ENCODE measurements at regions not wholly inside any gene's neighbourhood (a gene's known extent, or its start where the extent isn't known, plus 50 kb on each side); places are given as distances from the start of the nearest gene placed in this dataset.

DNA sequence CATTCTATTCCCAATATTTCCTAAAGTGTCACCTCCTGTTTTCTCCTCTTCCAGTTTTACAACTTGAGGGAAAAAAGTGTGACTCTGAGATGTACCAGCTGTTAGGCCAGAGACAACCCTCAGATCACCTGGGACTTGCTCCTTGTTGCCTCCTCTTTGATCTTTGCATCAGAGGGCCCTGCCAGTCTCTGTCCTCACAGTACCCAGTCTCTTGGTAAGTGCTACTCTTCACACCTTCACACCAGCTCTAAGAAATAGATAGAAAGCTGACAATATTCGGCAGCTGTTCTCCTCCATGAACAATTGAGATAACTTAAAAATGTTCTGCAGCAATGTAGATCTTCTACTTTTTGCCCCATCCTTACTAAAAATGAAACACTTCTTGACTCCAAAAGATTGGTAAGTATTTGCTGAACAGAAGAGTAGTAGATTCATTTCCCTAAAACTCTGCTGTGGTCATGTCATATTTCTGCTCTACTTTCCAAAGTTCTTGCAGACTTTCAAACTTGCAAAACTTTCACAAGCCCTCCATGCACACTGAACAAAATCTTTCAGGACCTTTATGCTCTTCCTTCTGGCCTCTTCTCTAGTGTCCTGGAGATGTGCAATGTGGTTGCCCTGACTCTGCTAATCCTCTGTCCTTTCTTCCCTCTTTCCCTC is 188.6 kb downstream of the SNX18 start:
- ATAC-seq (no peak), DNase-seq (ENCODE audit: low spot score) (no peak)
- intact Hi-C loops (cut with DNase I), result no loop called here

DNA sequence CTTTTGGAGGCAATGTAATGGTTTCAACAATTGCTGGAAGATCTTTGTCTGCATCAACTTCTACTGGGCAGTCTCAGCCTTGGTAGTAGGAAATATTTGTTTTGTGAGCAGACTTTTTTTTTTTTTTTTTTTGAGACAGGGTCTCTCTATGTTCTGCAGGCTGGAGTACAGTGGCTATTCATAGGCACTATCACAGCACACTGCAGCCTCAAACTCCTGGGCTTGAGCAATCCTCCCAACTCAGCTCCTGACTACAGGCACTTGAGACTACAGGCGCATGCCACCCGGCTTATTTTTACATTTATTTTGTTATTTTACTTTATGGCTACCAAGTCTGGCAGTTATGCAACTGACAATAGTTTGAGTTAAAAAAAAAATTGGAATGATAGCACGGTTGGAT is 187.3 kb downstream of the SNX18 start:
- ATAC-seq (no peak), DNase-seq (ENCODE audit: low spot score) (no peak)
- intact Hi-C loops (cut with DNase I), result no loop called here

DNA sequence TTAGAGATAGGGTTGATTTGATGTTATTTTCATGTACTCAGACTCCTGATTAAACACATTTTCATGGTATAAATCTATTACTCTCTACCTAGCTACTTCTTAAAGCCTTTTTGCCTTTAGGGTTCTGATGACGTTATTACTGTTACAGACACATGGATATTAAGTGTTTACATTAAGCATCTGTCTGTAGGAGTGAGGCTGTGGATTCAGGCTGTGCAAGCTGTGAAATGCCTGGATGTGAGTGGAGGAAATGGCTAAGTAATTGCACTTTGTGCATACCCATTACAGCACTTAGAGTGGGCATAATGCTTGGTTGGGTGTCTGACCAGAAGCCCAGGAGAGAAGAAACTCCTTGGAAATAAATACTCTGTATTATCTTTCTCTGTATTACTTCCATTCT is 186.8 kb downstream of the SNX18 start:
- no peak for DNase-seq (ENCODE audit: low spot score)
- intact Hi-C loops (cut with DNase I), result no loop called here
- no peak for ATAC-seq

DNA sequence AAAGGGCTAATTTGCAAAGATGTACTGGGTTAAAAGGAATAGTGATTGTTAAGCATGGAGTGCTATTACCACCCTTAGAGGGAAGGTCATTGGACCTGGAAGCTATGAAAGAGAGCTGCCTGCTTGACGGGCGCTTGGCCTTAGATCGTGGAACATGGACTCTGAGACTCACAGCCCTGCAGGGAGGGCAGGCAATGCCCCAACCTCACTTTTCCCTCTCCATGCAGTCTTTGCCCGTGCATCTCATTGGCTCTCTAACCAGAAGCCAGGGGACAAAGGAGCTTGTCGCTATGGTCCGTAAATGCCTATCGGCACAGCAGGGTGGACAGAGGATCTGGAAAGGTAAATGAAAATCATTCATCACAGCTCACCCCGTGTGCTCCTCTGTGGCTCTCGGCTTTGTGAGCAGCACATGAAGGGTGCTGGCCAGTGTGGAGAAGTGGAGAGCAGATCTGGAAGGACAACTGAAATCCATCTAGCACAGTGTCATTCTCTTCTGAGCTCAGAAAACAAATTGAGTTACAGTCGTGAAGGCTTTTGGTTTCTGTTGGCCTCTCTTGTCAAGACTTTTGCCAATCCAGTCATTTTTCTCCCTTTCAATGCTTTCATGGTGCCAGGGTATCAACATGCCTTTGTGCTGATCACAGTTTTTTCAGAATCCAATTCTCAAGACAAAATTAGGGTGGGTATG is 186.2 kb downstream of the SNX18 start:
- intact Hi-C loops (cut with DNase I), result no loop called here
- ATAC-seq, result peak; percentile 56
- DNase-seq (ENCODE audit: low spot score), result no peak

DNA sequence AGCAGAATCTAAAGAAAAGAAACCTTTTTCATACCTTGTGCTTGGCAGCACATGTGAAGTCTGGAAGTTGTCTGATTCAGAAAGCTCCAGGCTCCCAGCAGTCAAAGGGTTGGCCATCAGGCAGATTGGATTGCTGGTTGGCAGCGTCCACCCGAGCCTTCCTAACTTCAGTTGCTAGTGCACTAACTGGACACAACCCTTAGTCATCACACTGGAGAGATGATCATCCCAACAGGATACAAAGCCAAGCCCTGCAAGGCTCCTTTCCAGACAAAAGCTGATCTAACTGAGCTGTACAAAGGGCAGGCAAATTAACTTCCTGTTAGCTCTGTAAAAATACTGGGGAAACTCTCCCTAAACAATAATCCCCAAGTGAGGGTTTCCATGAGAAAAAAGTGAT is 185.6 kb downstream of the SNX18 start:
- ATAC-seq (peak; percentile 90), DNase-seq (ENCODE audit: low spot score) (peak; percentile 65)
- intact Hi-C loops (cut with DNase I), result no loop called here

DNA sequence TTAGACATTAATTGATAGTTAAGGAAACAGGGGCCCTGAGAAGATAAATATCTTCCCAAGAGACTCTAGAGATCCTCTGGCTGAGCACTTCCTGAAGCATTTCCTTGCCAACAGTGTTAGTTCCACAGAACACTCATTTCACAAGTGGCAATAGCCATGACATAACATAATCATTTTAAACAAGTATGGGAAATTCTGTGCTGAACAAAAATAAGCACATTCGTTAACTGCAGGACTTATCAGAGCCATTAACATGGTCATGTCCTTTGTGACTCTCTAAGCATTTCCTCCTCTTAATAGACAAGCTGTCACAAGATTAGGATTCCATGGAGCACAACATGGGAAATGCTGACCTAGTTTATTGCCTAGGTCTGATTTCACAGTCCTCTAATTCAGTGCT is 184.9 kb downstream of the SNX18 start:
- intact Hi-C loops (cut with DNase I), result no loop called here
- no peak for DNase-seq (ENCODE audit: low spot score)
- no peak for ATAC-seq

DNA sequence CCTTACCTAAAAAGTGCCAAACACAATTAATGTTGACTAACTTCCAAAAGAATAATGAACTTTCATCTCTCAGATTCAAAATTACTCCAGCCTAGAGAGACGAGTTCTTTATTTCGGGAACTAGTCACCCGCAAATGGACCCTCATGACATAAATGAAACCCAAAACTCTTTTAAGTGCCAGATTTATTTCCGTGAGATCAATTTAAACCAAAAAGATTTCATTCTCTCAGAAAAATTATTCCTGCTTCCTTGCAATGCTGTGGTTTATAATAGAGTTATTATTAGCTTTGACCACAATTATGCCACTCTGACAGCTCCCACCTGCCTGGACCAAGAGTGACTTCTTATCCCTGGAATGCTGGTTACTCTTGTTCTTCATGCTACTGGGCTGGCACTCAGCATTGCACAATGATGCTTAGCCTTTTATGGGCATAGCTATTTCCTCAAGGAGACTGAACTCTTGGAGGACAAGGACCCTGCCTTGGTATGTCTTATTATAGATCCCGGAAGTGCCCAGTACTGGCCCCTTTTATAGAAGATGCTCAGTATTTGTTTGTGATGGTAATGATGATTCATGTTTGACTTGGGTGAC is 183.5 kb downstream of the SNX18 start:
- ATAC-seq (peak; percentile 23), DNase-seq (ENCODE audit: low spot score) (no peak)
- intact Hi-C loops (cut with DNase I), result no loop called here

DNA sequence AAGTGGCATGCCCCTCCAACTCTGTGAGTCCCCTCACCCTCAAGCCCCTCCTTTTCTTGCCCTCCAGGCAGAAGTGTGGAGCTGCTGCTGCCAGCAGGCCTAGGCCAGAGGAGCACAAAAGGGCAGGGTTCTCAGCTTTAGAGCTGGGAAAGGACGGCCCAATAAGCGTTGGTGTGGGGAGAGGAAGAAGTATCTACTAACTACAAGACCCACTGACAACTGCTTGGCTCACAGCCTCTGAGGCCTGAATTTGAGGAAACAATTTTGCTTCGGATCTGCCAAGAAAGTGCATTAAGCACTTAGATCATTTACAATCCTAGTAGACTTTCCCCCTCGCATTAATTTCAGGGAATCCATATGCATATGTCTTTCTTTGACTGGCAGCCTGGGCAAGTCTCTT is 179.4 kb downstream of the SNX18 start:
- ATAC-seq (peak; percentile 43), DNase-seq (ENCODE audit: low spot score) (no peak)
- intact Hi-C loops (cut with DNase I), result no loop called here

DNA sequence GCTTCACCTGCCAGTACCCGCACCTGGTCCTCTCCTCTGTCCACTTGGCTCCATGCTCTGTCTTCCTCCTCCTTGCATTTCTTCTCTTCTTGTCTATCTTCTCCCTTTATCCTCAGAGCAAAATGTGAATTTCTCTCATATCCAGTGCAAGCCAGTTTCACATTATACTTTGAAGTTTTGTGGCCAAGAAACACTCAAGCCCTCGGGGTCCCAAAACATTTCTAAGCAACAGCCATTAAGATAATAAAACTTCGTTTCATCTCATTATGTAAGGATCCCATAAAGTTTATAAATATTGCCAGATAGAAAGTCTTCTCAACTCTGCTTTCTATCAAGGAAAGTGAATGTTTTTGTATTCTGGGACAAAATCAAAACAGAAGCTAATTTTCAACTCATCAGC is 178.8 kb downstream of the SNX18 start:
- no peak for ATAC-seq
- intact Hi-C loops (cut with DNase I), result no loop called here
- no peak for DNase-seq (ENCODE audit: low spot score)

DNA sequence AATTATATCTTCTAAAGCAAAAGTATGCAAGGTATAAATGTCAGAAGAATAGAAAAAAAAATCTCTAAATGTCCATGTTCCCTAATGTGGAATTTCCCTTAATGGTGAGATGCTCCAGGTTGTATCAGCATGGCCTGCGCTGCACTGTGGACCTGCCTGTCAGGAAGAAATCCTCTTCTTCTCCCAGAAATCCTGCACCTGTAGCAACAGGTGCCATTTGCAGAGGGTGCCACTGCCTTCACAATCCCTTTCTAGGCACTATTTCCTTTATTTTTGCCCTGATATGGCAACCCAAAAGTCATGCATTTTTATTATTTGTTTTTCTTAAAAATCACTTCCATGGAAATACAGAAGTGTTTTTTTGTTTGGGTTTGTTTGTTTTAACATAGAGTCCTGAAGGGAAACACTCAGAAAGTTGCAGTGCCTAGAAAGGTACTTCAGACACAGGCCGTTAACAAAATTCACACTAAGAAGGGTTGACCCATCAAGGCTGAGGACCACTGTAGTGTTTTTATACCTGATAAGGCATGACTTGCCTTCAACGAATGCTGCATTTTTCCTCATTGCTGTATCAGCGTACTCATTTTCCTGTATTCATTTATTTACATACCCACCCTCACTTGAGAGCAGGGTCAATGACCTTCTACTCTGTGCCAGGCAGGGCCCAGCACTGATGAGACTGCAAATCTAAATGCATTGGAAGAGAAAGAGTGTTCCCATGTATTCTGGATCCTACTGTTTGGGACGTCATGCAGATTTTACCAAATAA is 177.8 kb downstream of the SNX18 start:
- intact Hi-C loops (cut with DNase I), result no loop called here
- DNase-seq (ENCODE audit: low spot score) (no peak), ATAC-seq (no peak)

DNA sequence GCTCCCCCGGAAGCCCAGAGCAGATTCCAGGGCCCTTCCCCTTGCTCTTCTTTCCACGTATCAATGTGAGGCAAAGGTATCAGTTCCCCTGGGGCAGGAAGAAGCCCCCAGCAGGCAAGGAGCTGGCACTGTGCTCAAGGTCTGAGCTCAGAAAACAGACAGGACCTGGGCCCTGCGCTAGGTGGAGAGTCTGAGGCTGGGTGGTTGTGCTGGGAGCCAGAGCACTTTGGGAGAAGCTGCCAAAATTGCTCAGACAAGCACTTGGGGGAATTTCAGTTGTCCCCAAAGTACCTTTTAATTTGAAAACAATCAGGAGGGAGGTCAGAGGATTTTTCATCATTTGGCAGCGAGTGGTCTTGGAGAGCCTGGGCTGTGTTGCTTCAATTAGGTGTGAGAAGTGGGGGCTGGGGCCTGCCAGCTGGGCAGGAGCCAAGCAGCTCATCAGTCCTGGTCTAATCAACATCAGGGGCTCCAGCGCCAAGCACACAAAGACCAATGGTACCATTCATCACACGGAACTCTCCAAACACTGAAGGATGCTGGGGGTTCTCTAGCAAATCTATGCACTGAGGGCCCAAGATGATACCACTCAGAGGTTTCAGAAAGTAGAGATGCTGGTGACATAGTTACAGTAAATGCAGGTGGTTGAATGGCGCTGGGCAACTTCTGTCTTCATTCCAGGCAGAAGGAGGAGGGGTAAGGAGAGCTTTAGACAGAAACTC is 176.5 kb downstream of the SNX18 start:
- DNase-seq (ENCODE audit: low spot score) (no peak), ATAC-seq (peak; percentile 17)
- intact Hi-C loops (cut with DNase I), result no loop called here

DNA sequence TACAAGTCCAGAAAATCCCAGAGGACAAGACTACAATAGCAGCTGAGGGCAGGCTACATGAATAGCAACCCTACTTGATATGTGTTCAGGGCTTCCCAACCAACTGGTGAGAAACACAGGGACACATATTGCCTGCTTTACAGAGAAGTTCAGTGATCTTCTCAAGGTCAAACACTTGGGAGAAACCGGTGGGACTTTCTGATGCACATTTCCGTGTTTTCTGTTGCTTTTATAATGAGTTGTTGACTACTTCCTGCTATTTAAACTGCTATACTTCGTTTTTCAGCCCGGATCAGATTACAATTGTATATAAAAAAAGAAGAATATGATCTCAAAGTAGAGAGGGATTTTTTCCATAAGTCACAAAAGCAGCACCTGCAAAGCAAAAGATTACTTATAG is 175.1 kb downstream of the SNX18 start:
- intact Hi-C loops (cut with DNase I), result no loop called here
- DNase-seq (ENCODE audit: low spot score) (no peak), ATAC-seq (no peak)

DNA sequence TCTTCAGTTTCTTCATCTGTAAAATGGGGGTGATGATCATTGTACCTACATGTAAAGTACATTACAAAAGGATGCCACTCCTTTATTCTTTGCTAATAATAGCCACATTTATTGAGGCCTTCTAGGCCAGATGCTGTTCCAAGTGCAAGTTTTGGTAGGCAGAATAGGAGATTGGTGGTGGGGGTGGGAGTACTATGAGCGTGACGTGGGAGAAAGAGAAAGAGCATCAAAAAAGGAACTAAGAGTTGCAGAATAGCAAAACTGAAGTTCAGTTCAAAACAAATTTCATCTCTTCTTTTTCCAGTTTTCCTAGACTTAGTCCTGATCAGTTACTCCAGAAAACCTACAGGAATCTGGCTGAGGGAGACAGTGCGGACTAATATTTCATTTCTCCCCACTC is 174.1 kb downstream of the SNX18 start:
- intact Hi-C loops (cut with DNase I), result no loop called here
- no peak for ATAC-seq
- DNase-seq (ENCODE audit: low spot score), result no peak

DNA sequence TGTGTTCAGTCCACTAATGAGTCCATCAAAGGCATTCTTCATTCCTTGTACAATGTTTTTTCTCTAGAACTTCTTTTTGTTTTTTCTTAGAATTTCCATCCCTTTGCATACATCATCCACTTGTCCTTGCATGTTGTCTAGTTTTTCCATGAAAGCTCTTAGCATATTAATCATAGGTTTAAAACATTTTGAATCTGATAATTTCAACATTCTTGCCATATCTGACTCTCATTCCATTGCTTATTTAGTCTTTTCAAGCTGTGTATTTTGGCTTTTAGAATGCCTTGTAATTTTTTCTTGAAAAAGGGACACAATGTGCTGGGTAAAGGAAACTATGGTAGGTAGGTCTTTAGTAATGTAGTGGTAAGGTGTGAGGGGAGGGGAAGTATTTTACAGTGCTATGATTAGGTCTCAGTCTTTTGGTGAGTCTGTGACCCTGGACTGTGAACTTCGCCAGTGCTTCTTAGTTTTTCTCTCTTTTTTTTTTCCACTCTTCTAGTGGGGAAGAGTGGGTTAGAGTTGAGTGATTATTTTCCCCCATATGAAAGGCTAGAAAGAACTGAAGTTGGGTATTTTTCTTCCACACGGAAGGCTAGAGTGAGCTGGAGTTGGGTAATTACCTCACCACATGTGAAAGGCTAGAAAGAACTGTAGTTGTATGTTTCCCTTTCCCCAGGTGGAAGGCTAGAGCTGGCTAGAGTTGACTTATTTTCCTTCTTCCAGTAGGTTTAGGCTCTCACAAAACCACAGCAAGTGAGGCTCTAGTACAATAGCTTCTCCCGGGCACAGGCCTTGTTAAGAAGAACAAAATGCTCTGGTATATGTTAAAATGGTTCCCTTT is 172.1 kb downstream of the SNX18 start:
- intact Hi-C loops (cut with DNase I), result no loop called here
- DNase-seq (ENCODE audit: low spot score), result no peak
- no peak for ATAC-seq

DNA sequence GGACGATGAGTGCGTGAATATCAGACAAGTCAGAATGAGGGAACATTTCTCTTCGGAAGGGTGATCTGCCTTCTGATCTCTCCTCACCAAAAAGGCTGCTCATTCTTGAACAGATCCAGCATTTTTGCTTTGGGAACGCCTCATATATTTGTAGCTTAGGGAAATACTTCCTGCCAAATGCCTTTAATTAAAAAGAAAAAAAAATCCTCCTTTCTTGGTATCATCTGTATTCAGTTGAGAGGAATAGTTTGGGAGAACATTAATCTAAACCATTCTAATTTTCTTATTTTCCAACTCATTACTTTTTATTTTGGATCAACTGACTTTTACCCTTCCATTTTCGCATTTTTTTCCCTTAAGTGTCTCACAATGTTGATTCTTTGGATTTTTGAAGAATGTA is 163.4 kb downstream of the SNX18 start:
- ATAC-seq, result peak; percentile 10

DNA sequence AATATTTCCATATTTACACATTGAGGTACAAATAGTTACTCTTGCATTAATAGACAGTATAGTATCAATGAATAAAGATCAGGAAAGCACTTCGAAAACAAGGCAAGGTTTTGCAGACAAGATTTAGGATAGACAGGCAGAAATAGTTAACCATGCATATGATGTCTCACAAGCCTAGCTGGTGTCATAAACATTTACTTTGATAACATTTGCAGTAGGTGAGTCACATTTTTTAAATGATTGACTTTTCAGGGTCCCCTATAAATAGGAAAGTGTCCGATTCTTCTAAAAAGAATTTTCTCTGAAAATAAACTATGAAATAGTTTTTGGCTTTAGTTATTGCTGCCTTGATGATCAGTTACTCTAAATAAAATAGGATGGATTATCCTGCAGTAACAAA is 162.1 kb downstream of the SNX18 start:
- no peak for DNase-seq (ENCODE audit: low spot score)
- intact Hi-C loops (cut with DNase I), result no loop called here
- no peak for ATAC-seq

More for the DNA sequence above, 163.4 kb downstream of the SNX18 start:
- intact Hi-C loops (cut with DNase I), result no loop called here
- no peak for DNase-seq (ENCODE audit: low spot score)

DNA sequence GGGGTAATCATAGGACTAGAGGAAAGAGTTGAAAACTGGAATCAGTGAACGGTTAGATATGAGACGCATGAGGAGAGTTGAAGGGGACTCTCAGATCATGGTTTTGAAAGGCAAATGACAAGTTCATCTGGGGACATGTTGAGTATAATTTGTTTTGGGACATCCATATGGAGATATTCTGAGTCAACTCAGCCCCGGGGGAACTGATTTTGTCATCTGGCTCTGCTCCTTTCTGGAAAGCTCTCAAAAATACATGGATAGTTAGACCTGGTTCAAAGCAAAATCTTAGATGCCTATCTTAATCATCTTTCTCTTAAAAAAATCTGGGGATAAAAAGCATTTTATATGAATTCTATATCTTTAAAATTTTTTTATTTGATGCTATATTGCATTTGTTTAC is 161.2 kb downstream of the SNX18 start:
- ATAC-seq, result no peak
- intact Hi-C loops (cut with DNase I), result no loop called here
- no peak for DNase-seq (ENCODE audit: low spot score)

DNA sequence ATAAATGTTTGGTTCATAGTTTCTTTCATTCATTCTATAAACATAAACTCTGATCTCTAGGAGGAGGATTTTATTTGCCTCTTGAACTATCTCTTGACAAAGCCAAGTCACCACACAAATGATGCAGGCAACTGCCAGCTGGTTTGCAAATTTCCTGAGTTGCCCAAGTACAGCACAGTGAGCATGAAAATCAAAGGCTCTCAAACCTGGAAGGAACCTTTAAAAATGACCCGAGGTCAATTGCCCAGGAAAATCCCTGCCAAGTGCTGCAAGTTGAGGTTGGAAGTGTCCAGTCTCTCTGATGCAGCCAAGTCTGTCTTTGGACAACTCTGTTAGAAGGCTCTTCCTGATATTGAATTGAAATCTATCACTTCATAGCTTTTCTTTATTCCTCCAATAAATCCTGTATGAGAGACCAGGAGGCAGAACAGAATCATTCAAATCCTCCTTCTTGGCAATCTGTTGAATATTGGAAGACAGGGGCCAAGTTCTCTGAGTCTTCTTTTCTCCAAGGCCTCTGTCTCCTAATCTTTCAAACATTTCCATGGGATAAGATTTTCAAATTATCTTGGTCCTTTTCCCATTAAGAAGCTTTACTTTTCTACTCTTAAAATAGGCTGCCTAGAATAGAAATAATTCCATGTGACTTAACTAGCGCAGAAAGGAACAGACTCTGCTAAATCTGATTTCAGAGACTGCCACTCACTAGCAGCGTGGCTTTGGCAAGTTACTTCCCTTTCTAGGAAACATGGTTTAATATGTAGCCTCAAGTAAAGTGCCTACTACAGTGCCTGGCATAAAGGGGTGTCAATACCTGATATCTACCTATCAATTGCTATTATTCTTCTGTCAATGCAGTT is 159.2 kb downstream of the SNX18 start:
- intact Hi-C loops (cut with DNase I), result no loop called here
- DNase-seq (ENCODE audit: low spot score), result no peak
- ATAC-seq, result no peak

Data from sciatic nerve (tissue), 2 donors.